Right lung (tissue), 2 donors: ENCODE measurements at regions not wholly inside any gene's neighbourhood (a gene's known extent, or its start where the extent isn't known, plus 50 kb on each side); places are given as distances from the start of the nearest gene placed in this dataset.

Experiments used
- DNase-seq, 2 donors: peaks; one replicate each; pipeline ENCODE4 v3.0.0-alpha.2; 2013

DNA sequence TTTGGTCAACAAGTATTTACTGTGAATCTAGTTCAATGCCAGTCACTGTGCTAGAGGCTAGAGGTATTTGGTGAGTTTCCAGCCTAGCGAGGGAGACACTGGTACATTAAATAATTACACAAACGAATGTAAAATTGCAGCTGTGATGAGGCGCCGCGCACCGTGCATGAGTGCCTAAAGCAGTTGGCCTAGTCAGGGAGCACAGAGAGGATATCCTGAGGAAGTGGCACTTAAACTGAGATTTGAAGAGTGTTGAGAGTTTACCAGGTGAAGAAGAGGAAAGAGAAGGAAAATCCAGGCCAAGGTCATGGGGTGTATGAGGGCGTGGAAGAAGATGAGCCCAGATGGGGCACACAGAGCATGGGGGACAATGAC is 157.6 kb upstream of the NDUFV2 start:
- no peak for DNase-seq

- DNase-seq = no peak
These were observed 157.0 kb upstream of the NDUFV2 start for GRCh38 chr18:8945514-8945913.

- DNase-seq = no peak
These were observed 156.2 kb upstream of the NDUFV2 start for GRCh38 chr18:8946066-8946838.

DNA sequence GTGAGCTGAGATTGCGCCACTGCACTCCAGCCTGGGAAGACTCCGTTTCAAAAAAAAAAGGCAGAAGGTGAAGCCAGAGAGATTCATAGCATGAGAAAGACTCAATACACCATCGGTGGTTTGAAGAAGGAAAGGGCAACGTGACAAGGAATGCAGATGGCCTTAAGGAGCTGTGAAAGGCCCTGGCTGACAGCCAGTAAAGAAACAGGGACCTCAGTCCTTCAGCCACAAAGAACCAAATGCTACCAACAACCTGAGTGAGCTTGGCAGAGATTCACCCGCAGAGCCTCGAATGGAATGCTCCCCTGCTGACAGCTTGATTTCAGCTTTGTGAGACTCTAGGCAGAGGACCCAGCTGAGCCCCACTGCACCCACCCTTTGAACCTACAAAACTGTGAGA is 154.9 kb upstream of the NDUFV2 start:
- no peak for DNase-seq

GRCh38 chr18:8948011-8948410 is 154.5 kb upstream of the NDUFV2 start:
- DNase-seq = no peak

- DNase-seq = no peak
These were observed 153.9 kb upstream of the NDUFV2 start for GRCh38 chr18:8948471-8949149.

DNA sequence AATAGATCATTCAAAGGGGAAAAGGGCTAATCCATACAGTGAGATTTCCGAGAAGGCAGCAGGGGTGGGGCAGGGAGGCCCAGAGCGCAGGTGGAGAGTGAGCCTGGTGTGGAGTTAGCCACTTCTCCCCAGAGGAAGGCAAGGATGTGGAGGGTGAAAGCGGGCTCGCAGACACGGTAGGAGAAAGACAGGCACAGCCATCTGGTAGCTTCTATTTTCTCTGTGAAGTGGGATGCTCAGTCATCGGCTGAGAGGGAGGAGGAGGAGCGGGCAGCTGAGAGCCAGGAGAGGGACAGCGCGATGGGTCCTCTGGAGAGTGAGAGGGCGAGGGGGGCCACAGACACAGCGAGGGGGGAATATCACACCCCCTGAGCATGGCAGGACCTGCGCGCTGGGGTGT is 153.3 kb upstream of the NDUFV2 start:
- no peak for DNase-seq

GRCh38 chr18:8951491-8951890 is 151.0 kb upstream of the NDUFV2 start:
- no peak for DNase-seq

DNA sequence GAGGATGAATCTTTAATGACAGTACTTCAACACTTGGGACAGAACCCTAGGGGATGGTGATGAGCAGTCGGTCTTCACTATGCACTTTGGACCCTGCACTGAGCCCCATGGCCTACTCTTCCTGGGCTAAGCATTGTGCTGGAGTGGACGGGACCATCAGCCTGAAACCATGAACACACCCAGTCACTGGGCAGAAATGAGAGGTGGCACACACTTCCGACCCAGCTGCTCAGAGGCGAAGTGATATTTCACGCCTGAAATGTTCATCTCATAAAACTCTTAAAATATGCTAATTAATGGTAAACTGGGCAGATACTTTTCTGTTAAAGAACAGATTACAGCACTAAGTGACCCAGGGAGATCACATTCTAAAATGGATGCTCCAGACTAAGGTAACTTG is 150.3 kb upstream of the NDUFV2 start:
- no peak for DNase-seq

DNA sequence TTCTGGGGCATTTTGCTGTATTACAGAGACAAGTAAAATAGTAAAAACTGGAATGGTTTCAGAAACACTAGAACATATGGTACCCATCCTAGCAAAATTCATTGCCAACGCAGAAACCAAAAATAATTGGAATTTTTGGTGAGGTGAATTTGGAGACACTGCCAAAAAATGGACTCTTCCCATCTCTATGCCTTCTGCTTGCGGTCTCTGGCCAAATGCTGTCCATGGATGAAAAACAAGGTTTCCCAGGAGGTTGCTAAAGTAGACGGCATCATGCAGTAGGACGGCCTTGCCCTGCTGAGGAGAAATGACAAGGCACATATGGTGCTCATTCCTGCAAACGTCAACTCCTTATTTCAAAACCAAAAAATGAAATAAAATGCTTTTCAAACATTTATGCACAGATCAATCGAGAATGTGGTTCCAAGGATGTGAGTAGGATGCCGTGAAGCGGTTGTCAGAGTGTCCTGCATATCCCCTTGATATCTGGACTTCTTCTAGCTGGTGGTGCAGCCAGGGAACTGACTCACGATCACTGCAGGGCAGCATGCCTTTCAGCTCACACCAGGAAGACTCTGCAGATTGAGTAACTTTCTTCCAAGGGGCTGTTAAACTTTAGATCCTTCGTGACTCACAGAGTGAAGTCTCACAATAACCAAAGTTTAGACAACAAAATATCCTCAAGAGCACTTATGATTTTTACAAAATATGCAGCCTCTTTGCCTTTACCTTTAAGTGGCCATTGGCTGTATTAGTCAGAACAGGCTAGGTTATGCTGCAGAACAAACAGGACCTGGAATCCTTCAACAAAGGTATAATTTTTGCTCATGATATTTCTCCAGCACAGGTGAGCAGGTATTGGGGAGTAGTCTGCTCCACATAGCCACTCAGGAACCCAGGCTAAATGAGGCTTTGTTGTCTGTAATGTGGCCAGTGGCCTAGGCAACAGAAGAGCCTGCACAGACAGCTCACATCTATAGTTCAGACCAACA is 149.4 kb upstream of the NDUFV2 start:
- DNase-seq = no peak

- DNase-seq = no peak
These were observed 144.8 kb upstream of the NDUFV2 start for GRCh38 chr18:8957731-8958130.

- no peak for DNase-seq
These were observed 143.8 kb upstream of the NDUFV2 start for GRCh38 chr18:8958660-8959059.

GRCh38 chr18:8959551-8960135 is 142.9 kb upstream of the NDUFV2 start:
- DNase-seq = no peak

DNA sequence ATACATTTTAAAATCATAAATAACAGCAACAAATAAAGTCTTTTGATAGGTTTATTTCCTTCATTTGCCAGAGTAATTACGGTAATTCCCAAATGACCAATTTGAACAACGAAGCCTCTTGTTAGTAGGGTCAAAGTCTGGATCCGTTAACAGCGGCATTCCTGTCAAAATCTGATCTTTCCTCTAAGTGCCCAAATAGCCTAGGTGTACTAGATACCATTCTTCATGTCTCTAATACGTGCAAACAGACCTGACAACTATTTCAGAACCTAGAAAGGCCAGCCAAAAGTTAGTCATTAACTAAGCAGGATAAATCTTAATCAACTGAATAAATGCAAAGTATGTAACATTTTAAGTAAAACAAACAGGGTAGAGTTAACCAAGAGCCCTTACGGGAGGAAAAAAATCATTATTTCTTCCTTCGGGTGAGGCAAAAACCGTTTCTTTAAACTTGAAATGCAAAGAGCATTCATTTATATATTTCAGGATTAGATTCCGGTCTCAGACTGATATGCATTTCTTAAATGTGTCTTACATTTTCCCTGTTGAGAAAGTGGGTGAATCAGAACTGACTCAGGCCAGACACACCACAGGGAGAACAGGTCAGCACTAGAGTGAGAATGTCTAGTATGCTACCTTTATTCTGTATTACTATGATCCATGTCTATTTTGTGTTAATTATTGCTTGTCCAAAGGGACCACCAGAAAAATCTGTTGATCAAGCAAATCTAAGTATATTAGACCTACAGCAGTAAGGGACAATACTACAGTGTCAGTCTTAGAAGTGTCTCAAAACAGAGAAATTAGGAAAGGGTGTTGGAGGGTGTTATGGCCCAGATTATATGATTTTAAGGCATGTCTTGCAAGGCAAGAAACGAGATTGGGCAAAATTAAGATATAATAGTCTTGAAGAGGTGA is 141.5 kb upstream of the NDUFV2 start:
- no peak for DNase-seq

- no peak for DNase-seq
These were observed 140.2 kb upstream of the NDUFV2 start for GRCh38 chr18:8962192-8962779.

DNA sequence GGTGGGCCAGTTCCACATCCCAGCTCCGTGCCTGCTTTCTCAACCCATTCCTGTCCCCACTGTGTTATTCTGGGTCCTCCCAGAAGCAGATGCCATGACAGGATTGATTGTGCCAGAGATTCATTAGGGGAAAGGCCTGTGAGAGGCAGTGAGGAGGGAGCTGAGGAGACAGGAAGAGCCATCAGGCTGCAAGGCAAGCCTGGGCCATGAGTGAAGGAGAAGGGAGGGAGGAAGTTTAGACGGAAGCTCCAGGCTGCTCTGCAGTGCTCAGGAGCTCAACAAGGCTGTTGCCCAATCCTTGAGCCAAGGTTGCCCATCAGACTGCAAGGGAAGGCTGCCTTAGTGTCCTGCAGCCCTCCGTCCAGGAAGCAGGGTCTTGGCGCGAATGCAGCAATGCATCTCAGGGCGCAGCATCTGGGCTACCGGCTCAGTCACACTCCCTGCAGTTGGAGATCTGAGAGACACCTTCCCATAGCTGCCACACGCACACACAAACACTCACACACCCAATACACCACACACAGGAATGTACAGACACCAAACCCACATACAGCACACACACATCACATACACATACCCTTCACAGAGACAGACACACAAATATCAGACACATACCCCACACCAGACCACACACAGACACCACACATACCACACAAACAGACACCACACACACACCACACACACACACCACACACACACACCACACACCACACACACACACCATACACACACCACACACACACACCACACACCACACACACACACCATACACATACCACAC is 139.5 kb upstream of the NDUFV2 start:
- no peak for DNase-seq

GRCh38 chr18:8963876-8964275 is 138.6 kb upstream of the NDUFV2 start:
- DNase-seq = no peak

DNA sequence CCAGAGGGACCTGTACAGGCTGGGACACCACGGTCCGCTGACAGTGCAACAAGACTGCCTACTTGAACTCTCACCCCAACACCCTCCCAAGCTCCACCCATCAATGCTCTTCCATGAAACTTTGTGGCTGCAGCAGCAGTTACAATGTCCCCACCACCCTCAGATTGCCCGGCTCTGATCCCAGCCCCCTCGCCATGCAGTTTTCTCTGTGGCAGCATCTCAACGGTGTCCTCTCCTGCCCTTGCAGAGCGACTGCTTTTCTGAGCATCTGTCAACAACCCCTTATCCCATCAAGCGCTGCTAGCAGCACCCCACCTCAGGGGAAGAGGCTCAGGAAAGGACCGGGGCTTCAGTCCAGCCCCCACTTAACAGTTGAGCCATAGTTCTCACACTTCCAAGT is 137.1 kb upstream of the NDUFV2 start:
- no peak for DNase-seq

DNA sequence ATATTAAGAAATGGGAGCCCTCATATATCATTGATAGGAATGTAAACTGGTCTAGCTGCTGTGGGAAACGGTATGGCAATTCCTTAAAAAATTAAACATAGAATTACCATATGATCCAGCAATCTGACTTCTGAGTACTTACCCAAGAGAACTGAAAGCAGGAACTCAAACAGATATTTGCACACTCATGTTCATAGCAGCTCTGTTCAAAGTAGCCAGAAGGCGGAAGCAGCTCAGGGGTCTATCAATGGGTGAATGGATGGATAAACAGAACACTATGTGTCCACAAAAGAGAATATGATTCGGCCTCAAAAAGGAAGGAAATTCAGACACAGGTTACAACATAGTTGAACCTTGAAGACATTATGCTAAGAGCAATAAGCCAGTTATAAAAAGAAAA is 135.7 kb upstream of the NDUFV2 start:
- DNase-seq = no peak

DNA sequence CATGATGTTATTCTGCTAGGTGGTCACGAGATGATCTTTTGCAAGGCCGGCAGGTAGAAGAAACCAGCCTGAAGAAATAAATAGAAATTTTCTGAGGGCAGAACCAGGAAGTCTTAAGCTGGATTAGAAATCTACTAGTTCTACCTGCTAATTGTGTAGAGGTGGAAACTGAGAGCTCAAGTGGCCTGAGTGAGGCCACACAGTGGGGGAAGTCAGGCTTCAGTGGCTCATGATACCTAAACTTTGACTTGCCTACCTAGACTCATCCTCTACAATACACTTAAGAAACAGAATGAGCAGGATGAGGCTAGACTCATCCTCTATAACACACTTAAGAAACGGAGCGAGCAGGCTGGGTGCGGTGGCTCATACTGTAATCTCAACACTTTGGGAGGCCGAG is 134.9 kb upstream of the NDUFV2 start:
- DNase-seq = no peak
